GM10266 (cell line): ENCODE measurements at regions not wholly inside any gene's neighbourhood (a gene's known extent, or its start where the extent isn't known, plus 50 kb on each side); places are given as distances from the start of the nearest gene placed in this dataset.
"Not testable (repeated sequence)": the region's sequence is repeated elsewhere in the genome, so short reads cannot be mapped to it uniquely, and the experiment has no call there.

Source experiments
- DNase-seq: peaks from one replicate; pipeline ENCODE4 v3.0.0; 2012; ENCODE audit errors: extremely low spot score
- TF ChIP-seq, protein P1 (sequence below): IDR thresholded peaks from 2 replicates; pipeline ENCODE4 v1.5.1; 2012; ENCODE audit warnings: mild to moderate bottlenecking, low read depth; ENCODE audit not compliant: control insufficient read depth, insufficient read depth; ENCODE audit errors: missing control alignments

GRCh38 chr2:226295681-226296080, 503.9 kb downstream of the IRS1 start:
- no peak for DNase-seq
- TF ChIP-seq, protein P1, sequence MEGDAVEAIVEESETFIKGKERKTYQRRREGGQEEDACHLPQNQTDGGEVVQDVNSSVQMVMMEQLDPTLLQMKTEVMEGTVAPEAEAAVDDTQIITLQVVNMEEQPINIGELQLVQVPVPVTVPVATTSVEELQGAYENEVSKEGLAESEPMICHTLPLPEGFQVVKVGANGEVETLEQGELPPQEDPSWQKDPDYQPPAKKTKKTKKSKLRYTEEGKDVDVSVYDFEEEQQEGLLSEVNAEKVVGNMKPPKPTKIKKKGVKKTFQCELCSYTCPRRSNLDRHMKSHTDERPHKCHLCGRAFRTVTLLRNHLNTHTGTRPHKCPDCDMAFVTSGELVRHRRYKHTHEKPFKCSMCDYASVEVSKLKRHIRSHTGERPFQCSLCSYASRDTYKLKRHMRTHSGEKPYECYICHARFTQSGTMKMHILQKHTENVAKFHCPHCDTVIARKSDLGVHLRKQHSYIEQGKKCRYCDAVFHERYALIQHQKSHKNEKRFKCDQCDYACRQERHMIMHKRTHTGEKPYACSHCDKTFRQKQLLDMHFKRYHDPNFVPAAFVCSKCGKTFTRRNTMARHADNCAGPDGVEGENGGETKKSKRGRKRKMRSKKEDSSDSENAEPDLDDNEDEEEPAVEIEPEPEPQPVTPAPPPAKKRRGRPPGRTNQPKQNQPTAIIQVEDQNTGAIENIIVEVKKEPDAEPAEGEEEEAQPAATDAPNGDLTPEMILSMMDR, result no peak

DNA sequence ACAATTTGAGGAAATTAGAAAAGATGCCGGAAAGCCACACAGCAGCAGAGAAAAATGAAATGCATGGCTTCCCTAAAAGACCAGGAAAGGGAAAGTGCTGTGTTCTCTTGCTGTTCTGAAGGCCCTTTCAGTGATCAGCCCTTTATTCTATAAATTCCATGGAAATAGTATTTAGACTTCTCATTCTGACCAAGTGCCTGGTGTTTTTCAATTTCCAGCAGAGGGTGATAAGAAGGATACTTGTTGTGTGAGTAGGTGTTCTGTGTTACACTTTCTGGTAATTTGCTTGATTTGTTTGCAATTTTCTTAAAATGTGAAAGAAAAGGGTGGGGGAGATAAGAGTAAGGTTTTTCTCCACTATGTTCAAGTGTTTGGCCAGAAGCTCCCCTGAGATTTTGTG, 504.5 kb downstream of the IRS1 start:
- DNase-seq, result no peak
- TF ChIP-seq, protein P1, result no peak

DNA sequence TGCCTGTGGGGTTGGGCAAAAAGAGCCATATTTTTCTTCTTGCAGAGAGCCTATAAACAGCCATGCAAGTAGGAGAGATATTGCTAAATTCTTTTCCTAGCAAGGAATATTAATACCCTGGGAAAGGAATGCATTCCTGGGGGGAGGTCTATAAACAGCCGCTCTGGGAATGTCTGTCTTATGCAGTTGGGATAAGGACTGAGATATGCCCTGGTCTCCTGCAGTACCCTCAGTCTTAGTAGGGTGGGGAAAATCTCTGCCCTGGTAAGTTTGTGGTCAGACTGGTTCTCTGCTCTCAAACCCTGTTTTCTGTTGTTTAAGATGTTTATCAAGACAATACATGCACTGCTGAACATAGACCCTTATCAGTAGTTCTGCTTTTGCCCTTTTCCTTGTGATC, 508.3 kb downstream of the IRS1 start:
- not testable (repeated sequence) for DNase-seq

GRCh38 chr2:226286916-226287315, 512.7 kb downstream of the IRS1 start:
- TF ChIP-seq, protein P1, result no peak

DNA sequence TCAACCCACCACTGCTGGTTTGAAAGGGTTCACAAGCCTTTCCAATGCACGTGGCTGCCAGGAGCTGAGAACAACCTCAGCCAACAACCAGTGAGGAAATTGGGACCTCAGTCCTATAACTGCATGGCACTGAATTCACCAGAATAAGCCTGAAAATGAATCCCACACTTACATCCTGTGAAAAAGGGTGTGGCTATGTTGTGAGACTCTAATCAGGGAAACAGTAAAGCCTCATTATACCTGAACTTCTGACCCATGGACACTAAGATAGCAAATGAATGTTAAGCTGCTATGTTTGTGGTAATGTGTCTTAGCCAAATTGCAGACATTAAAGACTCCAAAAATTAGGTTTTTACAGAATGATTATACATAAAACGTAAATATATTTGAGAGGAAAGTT, 515.8 kb downstream of the IRS1 start:
- TF ChIP-seq, protein P1, result no peak
- DNase-seq, result no peak

More at GRCh38 chr2:226286916-226287315, 512.7 kb downstream of the IRS1 start:
- DNase-seq, result no peak

DNA sequence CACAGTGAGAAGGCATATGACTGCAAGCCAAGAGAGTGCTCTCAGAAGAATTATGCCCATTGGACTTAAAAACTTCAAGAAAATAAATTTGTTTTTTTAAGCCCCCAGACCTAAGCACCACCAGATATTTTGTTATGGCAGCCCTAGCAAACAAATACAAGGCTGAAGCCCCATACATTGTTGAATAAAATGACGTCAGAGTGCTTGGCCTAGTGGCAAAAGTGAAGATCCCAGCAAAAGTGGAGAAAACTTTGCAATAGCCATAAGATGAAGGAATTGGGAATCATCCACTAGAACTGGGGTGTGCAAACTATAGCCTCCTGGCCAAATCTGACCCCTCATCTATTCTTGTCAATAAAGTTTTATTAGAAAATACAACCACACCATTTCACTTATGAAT, 517.5 kb downstream of the IRS1 start:
- TF ChIP-seq, protein P1, result no peak
- no peak for DNase-seq

DNA sequence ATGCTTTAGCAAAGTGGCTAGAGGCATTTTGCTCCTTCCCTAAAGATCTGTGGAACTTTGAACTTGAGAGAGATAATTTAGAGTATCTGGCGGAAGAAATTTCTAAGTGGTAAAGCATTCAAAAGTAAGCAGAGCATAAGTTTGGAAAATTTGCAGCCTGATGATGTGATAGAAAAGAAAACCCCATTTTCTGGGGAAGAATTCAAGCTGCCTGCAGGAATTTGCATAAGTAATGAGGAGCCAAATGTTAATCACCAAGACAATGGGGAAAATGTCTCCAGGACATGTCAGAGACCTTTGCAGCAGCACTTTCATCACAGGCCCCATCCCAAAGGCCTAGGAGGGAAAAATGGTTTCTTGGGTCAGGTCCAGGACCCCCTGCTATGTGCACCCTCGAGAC, 519.5 kb downstream of the IRS1 start:
- not testable (repeated sequence) for DNase-seq

DNA sequence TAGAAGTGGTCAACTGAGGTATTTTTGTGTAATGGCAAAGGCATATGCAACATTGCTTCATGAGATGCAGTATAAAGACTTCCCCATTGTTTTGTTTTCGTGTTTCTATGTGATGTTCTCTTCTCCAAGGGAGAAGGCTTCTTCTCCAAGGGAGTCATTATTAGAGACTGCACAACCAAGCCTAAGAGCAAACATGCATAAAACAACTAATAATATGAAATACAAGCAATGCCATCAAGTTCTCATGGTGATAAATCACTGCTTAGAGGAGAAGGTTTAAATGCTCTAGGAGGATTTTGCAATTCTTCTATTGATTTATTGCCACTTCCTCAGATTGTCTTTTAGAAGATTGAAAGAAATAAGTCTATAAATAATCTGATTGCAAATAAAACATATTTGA, 524.4 kb downstream of the IRS1 start:
- TF ChIP-seq, protein P1, result no peak
- no peak for DNase-seq
